NB4 (cell line): ENCODE measurements at regions not wholly inside any gene's neighbourhood (a gene's known extent, or its start where the extent isn't known, plus 50 kb on each side); places are given as distances from the start of the nearest gene placed in this dataset.

Experiments used
- MAX ChIP-seq: IDR thresholded peaks from 2 replicates; pipeline ENCODE4 v1.6.1; 2011; ENCODE audit warnings: low read depth, low read length
- POLR2A ChIP-seq: IDR thresholded peaks from 2 replicates; pipeline ENCODE4 v1.6.1; 2011; ENCODE audit warnings: mild to moderate bottlenecking; ENCODE audit not compliant: insufficient read length; ENCODE audit errors: extremely low read depth

GRCh38 chr2:193566276-193566675, 1371.5 kb upstream of the TMEFF2 start:
- TF ChIP-seq MAX (no peak), POLR2A (no peak)
